GM12878 (cell line): ENCODE measurements at regions not wholly inside any gene's neighbourhood (a gene's known extent, or its start where the extent isn't known, plus 50 kb on each side); places are given as distances from the start of the nearest gene placed in this dataset.

Experiments
- CTCF ChIP-seq, 3 experiments: IDR thresholded peaks in 2 of 3; conservative IDR thresholded peaks in 1 of 3; 2 replicates each; pipeline ENCODE4 v1.5.1; 2011; ENCODE audit warnings: low read depth in 3 of 3, low read length in 3 of 3, mild to moderate bottlenecking in 3 of 3, control low read depth in 2 of 3, moderate library complexity in 2 of 3, inconsistent platforms in 1 of 3, mixed read lengths in 1 of 3; ENCODE audit not compliant: control insufficient read depth in 2 of 3, insufficient read depth in 1 of 3; ENCODE audit errors: extremely low read depth in 1 of 3
- EP300 ChIP-seq, 2 experiments: fragments of 150-350 bp in 1 of 2; IDR thresholded peaks; 2 replicates each; pipeline ENCODE4 v1.6.1; 2011 to 2012; ENCODE audit warnings: low read depth in 2 of 2, low read length in 2 of 2, borderline replicate concordance in 1 of 2, improper control_type of control experiment in 1 of 2, inconsistent platforms in 1 of 2; ENCODE audit not compliant: control insufficient read depth in 1 of 2
- EZH2 ChIP-seq: IDR thresholded peaks from 2 replicates; pipeline ENCODE4 v1.6.1; 2012; ENCODE audit warnings: low read depth, mild to moderate bottlenecking, control low read depth, inconsistent platforms, low read length, borderline replicate concordance; ENCODE audit not compliant: control insufficient read depth
- POLR2AphosphoS2 ChIP-seq: IDR thresholded peaks from 2 replicates; pipeline ENCODE4 v1.6.1; 2011; ENCODE audit warnings: low read depth, mild to moderate bottlenecking, low read length, improper control_type of control experiment, moderate library complexity
- YY1 ChIP-seq: IDR thresholded peaks from 2 replicates; pipeline ENCODE4 v1.6.1; 2011; ENCODE audit warnings: low read depth, mild to moderate bottlenecking, low read length

- TF ChIP-seq CTCF (IDR thresholded peaks at IDR 0.05 in 2 of 3, conservative IDR thresholded peaks at IDR 0.05 in 1 of 3; ENCODE audit: control insufficient read depth in 2 of 3, extremely low read depth in 1 of 3, insufficient read depth in 1 of 3, low read depth in 3 of 3, low read length in 3 of 3) (no peak), EP300 (IDR thresholded peaks at IDR 0.05; ENCODE audit: borderline replicate concordance in 1 of 2, control insufficient read depth in 1 of 2, low read depth in 2 of 2, low read length in 2 of 2) (no peak), EZH2 (no peak), YY1 (no peak), POLR2AphosphoS2 (no peak)
These were observed 158.8 kb downstream of the SCP2D1 start for GRCh38 chr20:18972251-18972876.
